ENCODE measurements at regions not wholly inside any gene's neighbourhood (a gene's known extent, or its start where the extent isn't known, plus 50 kb on each side); places are given as distances from the start of the nearest gene placed in this dataset.

- TF ChIP-seq EZH2 (IDR thresholded peaks at IDR 0.05; ENCODE audit: borderline replicate concordance, control insufficient read depth, low read depth, low read length) (no peak), CTCF (IDR thresholded peaks at IDR 0.05 in 2 of 3, conservative IDR thresholded peaks at IDR 0.05 in 1 of 3; ENCODE audit: control insufficient read depth in 2 of 3, extremely low read depth in 1 of 3, insufficient read depth in 1 of 3, low read depth in 3 of 3, low read length in 3 of 3) (no peak), SIN3A (IDR thresholded peaks at IDR 0.05; ENCODE audit: low read depth, low read length) (no peak), EGR1 (IDR thresholded peaks at IDR 0.05; ENCODE audit: borderline replicate concordance in 1 of 2, low read depth in 2 of 2, low read length in 2 of 2) (no peak), BRCA1 (IDR thresholded peaks at IDR 0.05; ENCODE audit: low read depth, low read length) (no peak), JUND (IDR thresholded peaks at IDR 0.05; ENCODE audit: low read depth, low read length) (no peak), FOXM1 (IDR thresholded peaks at IDR 0.05; ENCODE audit: low read depth, low read length) (no peak), EP300 (IDR thresholded peaks at IDR 0.05; ENCODE audit: borderline replicate concordance in 1 of 2, control insufficient read depth in 1 of 2, low read depth in 2 of 2, low read length in 2 of 2) (no peak), MTA2 (IDR thresholded peaks at IDR 0.05; ENCODE audit: low read depth) (no peak)
- TF ChIP-seq, protein P1, sequence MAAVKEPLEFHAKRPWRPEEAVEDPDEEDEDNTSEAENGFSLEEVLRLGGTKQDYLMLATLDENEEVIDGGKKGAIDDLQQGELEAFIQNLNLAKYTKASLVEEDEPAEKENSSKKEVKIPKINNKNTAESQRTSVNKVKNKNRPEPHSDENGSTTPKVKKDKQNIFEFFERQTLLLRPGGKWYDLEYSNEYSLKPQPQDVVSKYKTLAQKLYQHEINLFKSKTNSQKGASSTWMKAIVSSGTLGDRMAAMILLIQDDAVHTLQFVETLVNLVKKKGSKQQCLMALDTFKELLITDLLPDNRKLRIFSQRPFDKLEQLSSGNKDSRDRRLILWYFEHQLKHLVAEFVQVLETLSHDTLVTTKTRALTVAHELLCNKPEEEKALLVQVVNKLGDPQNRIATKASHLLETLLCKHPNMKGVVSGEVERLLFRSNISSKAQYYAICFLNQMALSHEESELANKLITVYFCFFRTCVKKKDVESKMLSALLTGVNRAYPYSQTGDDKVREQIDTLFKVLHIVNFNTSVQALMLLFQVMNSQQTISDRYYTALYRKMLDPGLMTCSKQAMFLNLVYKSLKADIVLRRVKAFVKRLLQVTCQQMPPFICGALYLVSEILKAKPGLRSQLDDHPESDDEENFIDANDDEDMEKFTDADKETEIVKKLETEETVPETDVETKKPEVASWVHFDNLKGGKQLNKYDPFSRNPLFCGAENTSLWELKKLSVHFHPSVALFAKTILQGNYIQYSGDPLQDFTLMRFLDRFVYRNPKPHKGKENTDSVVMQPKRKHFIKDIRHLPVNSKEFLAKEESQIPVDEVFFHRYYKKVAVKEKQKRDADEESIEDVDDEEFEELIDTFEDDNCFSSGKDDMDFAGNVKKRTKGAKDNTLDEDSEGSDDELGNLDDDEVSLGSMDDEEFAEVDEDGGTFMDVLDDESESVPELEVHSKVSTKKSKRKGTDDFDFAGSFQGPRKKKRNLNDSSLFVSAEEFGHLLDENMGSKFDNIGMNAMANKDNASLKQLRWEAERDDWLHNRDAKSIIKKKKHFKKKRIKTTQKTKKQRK (IDR thresholded peaks at IDR 0.05; ENCODE audit: low read depth, low read length) = no peak
Observed at GRCh38 chr4:180197471-180197870, 2045.7 kb upstream of the TENM3 start.

Data from GM12878 (cell line).